A204.1 (cell line): ENCODE measurements at regions not wholly inside any gene's neighbourhood (a gene's known extent, or its start where the extent isn't known, plus 50 kb on each side); places are given as distances from the start of the nearest gene placed in this dataset.
"Not testable (repeated sequence)": the region's sequence is repeated elsewhere in the genome, so short reads cannot be mapped to it uniquely, and the experiment has no call there.

Source experiments
- FAIRE-seq: peaks from 2 replicates; lab custom pipeline; 2012; peaks lifted over from hg19 to GRCh38; lab: Jason Lieb, UNC

DNA sequence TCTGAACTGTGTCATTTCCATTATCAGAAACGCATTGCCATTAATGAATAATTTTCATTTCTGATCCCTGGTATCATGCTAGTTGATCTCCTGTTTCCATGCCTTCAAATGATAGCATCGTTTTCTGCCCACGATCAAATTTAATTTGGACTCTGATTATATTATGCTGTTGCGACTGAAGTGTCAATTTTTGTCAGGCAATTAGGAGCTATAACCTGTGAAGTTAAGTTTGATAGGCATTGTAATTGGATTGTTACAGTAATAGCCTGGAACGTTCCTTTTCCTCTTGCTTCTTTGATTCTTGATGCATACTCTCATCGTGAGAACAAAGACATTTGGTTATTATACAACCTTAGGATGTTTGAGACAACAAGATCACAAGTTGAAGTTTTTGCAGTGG, 356.3 kb downstream of the VRK1 start:
- FAIRE-seq = no peak

DNA sequence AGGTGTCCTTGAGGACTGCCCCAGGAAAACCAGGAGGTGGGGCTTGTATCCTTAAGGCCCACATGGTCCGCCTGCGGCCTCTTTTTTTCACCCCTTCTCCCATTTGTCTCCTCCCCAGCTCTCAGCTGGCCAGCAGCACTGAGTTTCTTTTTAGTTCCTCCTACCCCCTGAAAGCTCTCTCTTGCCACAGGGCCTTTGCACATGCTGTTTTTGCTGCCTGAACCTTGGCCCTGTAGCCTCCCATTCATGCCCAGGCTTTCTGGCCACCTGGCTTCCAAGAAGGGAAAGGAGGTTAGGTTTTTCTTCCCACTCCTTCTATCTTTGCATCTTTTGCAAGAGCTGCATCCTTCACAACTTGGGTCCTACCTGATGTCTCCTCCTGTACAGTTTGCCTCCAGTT, 358.1 kb downstream of the VRK1 start:
- FAIRE-seq = no peak

DNA sequence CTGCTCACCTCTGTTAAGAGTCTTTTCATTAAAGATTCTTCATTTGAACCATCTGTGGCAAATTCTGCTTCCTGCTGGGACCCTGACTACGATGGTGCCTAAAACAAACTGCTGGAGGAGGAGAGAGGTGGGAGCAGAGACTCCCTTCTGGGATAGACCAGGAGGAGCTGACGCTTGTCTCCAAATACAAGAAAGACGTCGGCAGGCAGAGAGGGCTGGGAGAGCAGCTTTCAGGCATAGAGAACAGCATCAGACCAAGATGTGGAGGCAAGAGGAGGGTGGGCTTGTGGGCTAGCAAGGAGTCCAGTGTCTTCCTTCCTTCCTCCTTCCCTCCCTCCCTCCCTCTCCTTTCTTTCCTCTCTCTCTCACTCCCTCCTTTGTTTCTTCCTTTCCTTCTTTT, 358.6 kb downstream of the VRK1 start:
- no peak for FAIRE-seq

DNA sequence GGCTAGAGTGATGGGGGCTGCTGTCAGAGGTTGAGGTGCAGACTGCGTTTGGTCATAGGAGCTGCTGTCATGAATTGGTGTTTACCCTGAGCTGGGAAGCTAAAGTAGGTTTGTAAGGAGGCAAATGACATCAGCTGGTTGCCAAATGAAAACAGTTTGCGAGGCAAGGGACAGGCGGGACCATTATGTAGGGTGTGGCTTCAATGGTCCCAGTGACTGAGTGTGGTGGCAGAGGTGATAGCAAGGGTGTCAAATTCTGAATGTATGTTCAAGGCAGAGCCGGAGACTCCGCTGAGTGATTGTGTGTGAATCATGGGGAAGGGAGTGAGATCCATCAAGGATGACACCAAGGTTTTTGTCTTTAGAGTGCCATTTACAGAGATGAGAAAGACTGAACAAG, 359.5 kb downstream of the VRK1 start:
- no peak for FAIRE-seq

DNA sequence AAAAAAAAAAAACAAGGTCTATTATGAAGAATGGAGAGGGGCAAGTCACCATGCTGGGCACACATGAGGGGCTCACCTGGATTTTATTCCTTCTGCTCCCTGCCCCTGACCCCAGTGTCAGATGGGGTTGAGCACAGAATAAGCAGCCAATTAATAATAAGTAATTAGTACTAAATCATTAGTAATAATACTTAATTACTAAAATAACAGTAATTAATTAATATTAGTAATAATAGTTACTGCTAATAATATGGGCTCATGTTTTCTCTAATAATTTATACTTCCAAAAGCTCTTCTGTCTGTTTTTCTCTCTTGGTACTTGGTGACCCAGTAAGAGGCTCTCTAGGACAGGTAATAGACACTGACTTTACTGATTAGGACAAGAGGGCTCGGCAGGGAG, 360.9 kb downstream of the VRK1 start:
- no peak for FAIRE-seq

DNA sequence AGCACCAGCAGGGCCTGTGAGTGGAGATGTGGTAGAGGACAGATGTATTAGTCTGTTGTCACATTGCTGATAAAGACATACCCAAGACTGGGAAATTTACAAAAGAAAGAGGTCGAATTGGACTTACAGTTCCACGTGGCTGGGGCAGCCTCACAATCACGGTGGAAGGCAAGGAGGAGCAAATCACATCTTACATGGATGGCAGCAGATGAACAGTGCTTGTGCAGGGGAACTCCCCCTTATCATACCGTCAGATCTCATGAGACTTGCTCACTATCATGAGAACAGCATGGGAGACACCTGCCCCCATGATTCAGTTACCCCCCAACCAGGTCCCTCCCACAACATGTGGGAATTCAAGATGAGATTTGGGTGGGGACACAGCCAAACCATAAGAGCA, 361.9 kb downstream of the VRK1 start:
- FAIRE-seq = no peak

DNA sequence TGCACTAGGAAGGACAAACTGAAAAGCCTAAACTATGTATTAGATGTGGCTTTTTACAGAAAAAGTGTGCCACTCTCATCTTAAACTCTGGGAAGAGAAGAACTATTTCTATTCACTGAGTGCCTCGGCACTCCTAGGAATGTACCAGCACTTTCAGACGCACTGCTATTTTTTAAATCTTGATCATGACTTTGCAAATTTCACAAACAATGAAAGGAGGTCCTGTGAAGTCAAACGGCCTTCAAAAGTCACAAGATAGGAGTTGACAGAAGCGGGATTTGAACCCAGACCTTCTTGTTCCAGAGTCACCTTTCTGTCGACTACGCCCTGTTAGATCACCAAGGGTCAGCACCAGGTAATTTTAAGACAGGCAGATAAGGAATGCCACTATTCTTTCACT, 365.4 kb downstream of the VRK1 start:
- no peak for FAIRE-seq

DNA sequence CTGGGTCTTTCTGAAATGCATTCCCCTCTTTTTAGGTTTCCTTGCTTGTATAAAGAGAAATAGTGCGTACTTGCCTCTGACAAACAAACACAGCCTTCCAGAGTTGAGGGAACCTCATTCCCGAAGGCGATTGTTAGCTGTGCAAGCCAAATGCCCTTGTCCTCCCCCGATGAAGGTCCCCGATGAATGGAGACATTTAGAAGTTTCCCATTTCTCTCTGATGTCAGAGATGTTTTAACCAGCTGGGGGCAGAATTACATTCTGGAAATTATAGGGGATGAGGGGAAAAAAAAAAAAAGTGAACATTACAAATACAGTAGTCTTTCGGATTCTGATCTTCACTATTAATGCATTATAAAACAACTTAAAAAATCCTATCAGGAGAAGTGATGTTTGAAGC, 366.8 kb downstream of the VRK1 start:
- FAIRE-seq = no peak

DNA sequence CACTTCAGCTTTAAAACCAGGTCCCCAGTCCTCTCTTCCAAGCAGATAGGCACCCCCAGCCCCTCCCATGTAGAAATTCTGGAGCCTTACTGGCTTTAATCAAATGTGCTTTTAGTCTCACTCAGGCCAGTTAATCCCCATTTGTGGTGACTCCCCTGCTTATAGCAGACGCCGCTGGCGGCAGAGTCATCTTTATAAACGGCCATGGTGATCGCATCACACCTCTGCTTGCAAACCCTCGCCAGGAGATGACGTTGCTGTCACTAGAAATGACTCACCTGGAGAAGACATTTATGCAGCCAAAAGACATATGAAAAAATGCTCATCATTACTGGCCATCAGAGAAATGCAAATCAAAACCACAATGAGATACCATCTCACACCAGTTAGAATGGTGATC, 369.3 kb downstream of the VRK1 start:
- FAIRE-seq = no peak

DNA sequence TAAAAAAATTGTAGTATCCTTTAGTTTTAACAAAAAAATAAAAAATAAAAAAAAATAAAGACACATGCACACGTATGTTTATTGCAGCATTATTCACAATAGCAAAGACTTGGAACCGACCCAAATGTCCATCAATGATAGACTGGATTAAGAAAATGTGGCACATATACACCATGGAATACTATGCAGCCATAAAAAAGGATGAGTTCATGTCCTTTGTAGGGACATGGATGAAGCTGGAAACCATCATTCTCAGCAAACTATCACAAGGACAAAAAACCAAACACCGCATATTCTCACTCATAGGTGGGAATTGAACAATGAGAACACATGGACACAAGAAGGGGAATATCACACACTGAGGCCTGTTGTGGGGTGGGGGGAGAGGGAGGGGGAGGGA, 370.4 kb downstream of the VRK1 start:
- not testable (repeated sequence) for FAIRE-seq

DNA sequence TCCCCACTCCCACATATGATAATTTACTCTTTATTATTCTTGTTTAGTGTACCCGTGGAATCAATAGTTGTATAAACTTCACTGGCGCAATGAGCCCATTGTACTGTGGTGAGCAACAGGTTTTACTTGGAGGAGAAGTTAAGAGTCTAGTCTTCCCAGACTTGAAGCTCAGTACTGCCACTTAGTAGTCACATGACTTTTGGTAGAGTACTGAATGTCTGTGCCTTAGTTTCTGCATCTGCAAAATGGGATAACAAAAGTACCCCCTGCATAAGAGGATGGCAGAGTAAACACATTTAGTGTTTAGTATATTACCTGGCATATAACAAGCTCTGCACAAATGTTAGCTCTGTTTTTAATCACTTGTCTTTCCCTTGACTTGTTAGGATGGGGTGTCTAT, 375.5 kb downstream of the VRK1 start:
- no peak for FAIRE-seq

DNA sequence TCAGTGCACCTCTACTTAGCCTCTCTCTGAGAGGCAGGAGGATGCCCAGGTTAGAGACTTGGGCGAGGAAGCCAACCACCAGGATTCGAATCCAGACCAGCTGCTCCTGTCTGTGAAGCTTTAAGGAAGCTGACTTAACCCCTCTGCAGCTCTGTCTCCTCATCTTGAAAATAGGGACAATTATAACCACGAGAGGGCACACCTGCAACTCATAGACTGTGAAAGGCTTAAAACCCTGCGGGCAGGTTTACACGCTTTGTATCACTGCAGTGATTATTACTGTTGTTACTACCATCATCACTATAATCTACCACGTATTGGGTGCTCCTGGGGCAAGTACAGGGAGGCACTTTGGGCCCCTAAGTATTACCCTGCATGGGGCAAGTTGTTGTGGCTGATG, 379.8 kb downstream of the VRK1 start:
- no peak for FAIRE-seq

DNA sequence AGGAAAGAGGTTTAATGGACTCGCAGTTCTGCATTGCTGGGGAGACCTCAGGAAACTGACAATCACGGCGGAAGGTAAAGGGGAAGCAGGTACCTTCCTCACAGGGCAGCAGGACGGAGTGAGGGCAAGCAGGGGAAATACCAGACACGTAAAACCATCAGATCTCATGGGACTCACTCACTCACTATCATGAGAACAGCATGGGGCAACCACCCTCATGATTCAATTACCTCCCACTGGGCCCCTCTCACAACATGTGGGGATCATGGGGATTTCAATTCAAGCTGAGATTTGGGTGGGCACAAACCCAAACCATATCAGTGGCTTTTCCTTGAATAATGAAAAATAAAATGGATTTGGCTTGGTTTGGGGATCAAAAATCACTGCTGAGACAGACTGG, 380.5 kb downstream of the VRK1 start:
- no peak for FAIRE-seq

DNA sequence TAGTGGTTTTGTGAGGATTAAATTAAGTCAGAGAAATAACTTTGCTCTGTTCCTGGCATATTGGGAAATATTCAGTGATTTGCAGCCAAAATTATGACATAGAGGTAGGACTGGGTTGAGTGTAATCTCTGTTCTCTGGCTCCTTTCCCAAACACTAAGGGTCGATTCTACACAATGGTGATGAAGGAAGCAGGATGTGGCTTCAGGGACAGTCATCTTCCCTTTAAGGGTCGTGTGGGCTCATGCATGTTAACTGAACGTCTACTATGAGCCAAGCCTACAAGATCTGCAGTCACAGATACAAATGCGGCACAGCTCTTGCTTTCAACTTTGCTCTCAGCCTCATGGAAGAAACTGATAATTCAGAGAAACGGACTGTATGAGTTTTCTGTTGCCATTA, 381.6 kb downstream of the VRK1 start:
- no peak for FAIRE-seq

DNA sequence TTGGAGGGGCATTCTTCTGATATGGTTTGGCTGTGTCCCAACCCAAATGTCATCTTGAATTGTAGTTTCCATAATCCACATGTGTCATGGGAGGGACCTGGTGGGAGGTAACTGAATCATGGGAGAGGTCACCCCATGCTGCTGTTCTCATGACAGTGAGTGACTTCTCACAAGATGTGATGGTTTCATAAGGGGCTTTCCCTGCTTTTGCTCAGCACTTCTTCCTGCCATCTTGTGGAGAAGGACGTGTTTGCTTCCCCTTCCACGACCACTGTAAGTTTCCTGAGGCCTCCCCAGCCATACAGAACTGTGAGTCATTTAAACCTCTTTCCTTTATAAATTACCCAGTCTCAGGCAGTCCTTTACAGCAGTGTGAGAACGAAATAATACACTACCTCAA, 382.4 kb downstream of the VRK1 start:
- FAIRE-seq = no peak

DNA sequence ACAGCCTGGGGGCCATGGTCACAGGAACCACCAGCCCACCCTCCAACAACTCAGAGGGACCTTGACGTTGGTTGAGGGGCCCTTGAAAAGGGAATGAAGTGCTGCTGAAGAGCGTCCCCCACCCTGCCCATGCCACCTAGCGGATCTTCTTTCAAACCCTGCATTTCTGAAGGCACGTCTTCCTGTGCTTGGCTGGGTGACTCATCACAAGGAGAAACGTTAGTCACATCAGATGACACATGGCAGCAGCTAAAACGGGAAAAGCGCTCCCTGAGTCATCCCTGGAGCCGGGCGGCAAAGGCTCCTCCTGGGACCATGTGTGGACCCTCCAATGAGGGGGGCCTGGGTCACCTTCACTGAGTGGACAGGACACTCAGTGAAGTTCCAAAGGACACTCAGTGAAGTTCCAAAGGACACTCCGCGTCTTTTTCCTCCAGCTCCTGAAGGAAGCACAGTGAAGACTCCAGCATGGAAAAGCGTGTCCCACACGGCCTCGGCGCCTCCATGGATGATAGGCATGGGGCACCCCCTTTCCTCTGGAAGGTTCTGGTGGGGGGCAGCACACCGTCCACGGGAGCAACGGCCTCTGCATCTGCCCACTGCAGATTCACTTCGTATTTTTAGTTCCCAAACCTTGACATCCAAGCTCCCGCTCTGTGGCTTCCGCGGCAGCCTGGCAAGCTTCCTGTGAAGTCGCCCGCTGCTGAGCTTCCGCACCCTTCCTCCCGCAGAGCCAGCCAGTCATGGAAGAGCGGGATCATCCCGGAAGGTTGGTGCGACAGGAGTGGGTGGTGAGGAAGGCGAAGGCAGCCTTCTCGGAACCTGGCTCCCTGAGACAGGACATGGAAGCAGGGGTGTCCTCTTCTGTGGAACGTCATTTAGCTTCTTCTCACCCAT, 383.4 kb downstream of the VRK1 start:
- no peak for FAIRE-seq

DNA sequence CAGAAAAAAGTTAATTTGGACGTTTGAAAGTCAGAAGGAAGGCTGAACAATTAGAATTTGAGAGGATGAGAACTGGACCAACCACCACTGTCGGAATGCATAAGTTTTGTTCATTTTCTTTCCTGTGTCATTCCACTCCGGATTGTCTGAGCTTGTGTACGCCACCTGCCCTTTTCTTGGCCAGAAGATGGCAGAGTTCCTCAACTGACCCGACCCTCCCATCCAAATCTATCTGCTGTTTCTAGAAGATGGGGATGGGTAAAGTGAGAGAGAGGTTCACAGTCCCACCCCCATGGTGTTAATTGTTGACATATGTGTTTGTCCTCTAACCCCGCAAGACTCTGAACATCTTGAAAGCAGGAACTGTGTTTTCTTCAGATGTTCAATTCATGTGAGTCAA, 388.0 kb downstream of the VRK1 start:
- no peak for FAIRE-seq

DNA sequence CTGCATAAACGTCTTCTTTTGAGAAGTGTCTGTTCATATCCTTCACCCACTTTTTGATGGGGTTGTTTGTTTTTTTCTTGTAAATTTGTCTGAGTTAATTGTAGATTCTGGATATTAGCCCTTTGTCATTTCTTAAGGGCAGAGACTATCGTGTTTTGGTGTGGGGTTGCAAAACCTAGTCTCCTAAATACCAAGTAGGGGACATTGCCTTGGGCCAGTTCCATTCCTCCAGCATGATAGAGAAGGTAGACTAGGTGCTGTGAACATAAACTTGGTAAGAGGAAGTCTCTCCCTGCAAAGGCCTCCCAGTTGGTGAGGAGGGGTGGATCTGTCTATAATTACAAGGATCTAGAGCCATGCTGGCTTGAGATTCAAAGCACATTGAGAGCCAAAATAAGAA, 390.7 kb downstream of the VRK1 start:
- no peak for FAIRE-seq

DNA sequence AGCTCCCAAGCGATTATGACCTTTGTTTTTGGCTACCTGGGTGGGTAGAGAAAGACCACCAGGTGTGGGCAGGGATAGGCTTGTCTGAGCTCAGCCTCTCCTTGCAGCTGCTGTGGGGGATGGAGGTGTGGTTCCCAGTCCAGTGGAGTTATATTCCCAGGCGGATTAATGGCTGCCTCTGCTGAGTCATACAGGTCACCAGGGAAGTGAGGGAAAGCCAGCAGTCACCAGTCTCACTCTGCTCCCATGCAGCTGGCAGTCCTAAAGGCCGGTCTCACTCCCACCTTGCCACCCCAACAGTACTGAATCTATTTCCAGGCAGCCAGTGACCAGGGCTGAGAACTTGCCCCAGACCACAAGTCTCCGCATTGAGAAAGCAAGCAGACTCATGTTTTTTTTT, 399.2 kb downstream of the VRK1 start:
- FAIRE-seq = no peak

DNA sequence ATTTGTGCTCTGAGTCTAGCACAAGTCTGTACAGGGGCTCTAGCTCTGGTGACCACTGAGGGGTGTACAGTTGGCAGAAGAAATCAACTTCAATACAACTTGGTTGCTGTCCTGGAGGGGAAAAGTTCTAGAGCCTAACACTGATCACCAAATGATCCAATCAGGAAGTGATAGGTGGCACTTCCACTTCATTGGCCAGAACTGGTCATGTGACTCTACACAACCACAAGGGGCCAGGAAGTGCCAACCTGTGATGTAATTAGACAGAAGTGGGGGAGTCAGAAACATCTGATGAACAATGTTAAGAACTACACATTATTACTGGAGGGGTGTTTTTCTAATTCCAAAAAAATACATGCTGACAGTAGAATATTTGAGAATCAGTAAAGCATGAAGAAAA, 401.6 kb downstream of the VRK1 start:
- no peak for FAIRE-seq

DNA sequence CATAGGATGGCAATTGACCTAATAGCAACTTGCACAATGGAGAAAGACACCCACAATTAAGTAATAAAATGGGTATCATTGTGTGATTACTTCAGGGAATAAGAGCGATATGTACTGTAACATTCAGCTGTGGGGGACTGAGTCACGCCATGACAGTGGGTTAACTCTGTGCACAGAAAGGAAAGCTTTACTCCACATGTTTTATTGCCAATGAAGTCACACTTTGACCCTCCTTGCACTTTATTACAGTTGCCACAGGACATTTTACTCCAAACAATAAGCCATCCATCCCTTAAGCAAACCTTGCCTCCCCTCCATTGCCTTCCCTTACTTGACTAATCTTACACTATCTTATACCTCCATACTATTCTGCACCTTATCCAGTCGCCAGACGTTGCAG, 403.1 kb downstream of the VRK1 start:
- no peak for FAIRE-seq

DNA sequence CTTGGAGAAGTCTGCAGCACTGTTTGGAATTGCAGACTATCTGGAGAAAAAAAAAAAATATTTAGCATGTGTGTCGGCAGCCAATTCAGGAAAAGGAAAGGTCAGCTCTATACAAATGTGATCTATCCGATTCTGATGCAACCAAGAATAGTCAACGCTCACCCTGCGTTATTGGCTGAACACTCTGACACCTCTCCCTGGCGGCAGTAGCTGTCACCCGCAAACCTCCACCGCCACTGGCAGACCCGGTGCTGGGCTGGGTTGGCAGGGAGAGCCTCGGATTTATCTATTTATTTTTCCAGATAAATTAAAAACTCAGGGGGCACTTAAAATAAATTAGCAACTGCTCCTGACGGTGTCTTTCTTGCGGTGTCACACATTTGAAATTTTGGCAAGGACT, 409.7 kb downstream of the VRK1 start:
- no peak for FAIRE-seq

DNA sequence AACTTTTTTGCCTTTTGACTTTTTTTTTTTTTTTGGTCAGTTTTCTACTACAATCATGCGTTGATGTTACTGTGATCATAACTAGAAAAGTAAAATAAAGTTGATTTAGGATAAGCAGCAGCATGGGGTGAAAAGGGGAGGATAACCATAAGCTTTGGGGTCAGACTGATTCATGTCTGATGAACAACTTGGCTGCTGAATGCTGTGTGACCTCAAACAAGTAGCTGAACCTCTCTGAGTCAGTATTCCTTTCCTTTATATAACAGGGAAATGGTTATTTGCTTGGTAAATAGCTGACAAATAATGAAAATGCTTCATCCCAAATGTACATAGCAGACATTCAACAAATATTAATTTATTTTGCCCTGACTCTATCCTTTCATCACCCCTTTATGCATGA, 413.0 kb downstream of the VRK1 start:
- FAIRE-seq = no peak

DNA sequence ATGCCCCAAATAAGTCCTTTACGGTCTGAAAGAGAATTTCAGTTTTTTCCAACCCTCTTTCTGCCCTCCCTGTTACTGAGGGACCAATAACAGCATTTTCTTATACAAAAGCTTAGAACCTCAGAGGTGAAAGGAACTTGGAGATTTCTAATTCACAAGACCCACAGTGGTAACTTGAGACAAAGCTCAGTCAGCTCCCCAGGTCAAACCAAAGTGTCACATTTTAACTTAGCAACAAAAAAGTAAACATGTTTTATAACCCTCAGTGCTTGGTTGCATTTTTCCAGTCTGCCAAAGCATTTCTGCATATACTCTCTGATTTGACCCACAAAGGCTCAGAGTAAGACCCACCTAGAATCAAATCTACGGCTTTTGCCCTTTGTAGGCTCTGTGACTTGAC, 415.2 kb downstream of the VRK1 start:
- FAIRE-seq = no peak

DNA sequence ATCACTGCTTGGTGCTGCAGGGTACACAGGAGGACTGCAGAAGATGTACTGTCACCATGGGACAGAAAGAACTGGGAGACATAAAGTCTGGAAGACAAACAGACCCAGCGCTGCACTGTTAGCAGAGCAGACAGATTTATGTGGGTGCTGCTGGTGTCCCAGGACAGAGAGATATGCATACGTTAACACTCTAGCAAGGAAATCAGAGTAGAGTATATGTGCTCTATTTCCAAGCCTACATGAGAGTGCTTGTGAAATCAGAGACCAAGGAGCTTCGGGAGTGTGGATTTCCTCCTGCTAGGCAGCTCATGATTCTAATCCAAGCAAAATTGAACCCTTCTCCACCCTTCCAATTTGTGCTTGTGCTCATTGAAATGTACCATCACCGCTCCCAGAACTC, 416.5 kb downstream of the VRK1 start:
- FAIRE-seq = no peak
